GM08714 (cell line): ENCODE measurements at regions not wholly inside any gene's neighbourhood (a gene's known extent, or its start where the extent isn't known, plus 50 kb on each side); places are given as distances from the start of the nearest gene placed in this dataset.

Source experiments
- H3K4me3 ChIP-seq: fragments of 200-500 bp; sonication (Bioruptor generic); 2 replicates; pipeline ENCODE4 v1.5.1; 2014; ENCODE audit warnings: mild to moderate bottlenecking, low read length, inconsistent platforms
- ZNF274 ChIP-seq: IDR thresholded peaks from 2 replicates; pipeline ENCODE4 v1.6.1; 2012; ENCODE audit warnings: mild to moderate bottlenecking, low read depth, low read length

GRCh38 chr6:113089056-113089455 is 741.9 kb downstream of the RFPL4B start:
- H3K4me3 ChIP-seq, result no peak overlapping the region
- no peak for TF ChIP-seq ZNF274

GRCh38 chr6:113092795-113093194 is 745.7 kb downstream of the RFPL4B start:
- no peak for TF ChIP-seq ZNF274
- no peak overlapping the region for H3K4me3 ChIP-seq

GRCh38 chr6:113094779-113095178 is 747.6 kb downstream of the RFPL4B start:
- no peak overlapping the region for H3K4me3 ChIP-seq
- TF ChIP-seq ZNF274, result no peak

- no peak for TF ChIP-seq ZNF274
- no peak overlapping the region for H3K4me3 ChIP-seq
Observed at GRCh38 chr6:113095841-113096240, 748.7 kb downstream of the RFPL4B start.

- no peak overlapping the region for H3K4me3 ChIP-seq
- no peak for TF ChIP-seq ZNF274
Observed at GRCh38 chr6:113102761-113103160, 754.4 kb upstream of the MARCKS start.

- H3K4me3 ChIP-seq, result no peak overlapping the region
- TF ChIP-seq ZNF274, result no peak
Observed at GRCh38 chr6:113103634-113104361, 753.3 kb upstream of the MARCKS start.

- no peak overlapping the region for H3K4me3 ChIP-seq
- TF ChIP-seq ZNF274, result no peak
Observed at GRCh38 chr6:113104541-113104940, 752.6 kb upstream of the MARCKS start.

- no peak for TF ChIP-seq ZNF274
- no peak overlapping the region for H3K4me3 ChIP-seq
Observed at GRCh38 chr6:113104951-113105350, 752.2 kb upstream of the MARCKS start.

- no peak overlapping the region for H3K4me3 ChIP-seq
Observed at GRCh38 chr6:113110211-113110610, 746.9 kb upstream of the MARCKS start.

GRCh38 chr6:113111550-113111949 is 745.6 kb upstream of the MARCKS start:
- TF ChIP-seq ZNF274, result no peak
- H3K4me3 ChIP-seq, result no peak overlapping the region

More at GRCh38 chr6:113110211-113110610, 746.9 kb upstream of the MARCKS start:
- TF ChIP-seq ZNF274, result no peak

GRCh38 chr6:113112086-113112485 is 745.1 kb upstream of the MARCKS start:
- H3K4me3 ChIP-seq, result no peak overlapping the region
- TF ChIP-seq ZNF274, result no peak

- H3K4me3 ChIP-seq, result no peak overlapping the region
- TF ChIP-seq ZNF274, result no peak
Observed at GRCh38 chr6:113115196-113115595, 741.9 kb upstream of the MARCKS start.

GRCh38 chr6:113120224-113120581 is 736.9 kb upstream of the MARCKS start:
- no peak for TF ChIP-seq ZNF274
- no peak overlapping the region for H3K4me3 ChIP-seq

GRCh38 chr6:113120582-113121285 is 736.4 kb upstream of the MARCKS start:
- H3K4me3 ChIP-seq, result no peak overlapping the region

GRCh38 chr6:113121571-113121970 is 735.6 kb upstream of the MARCKS start:
- no peak overlapping the region for H3K4me3 ChIP-seq
- no peak for TF ChIP-seq ZNF274

More at GRCh38 chr6:113120582-113121285, 736.4 kb upstream of the MARCKS start:
- no peak for TF ChIP-seq ZNF274
